H7 (cell line): ENCODE measurements at regions not wholly inside any gene's neighbourhood (a gene's known extent, or its start where the extent isn't known, plus 50 kb on each side); places are given as distances from the start of the nearest gene placed in this dataset.

Experiments
- DNase-seq: peaks from one replicate; pipeline ENCODE4 v3.0.0; 2012
- H3K27me3 ChIP-seq: 2 replicates; pipeline ENCODE4 v1.6.0; 2011; ENCODE audit warnings: mild to moderate bottlenecking, low read length; ENCODE audit not compliant: control insufficient read depth, insufficient read depth
- H3K36me3 ChIP-seq: replicated peaks from 2 replicates; pipeline ENCODE4 v1.5.1; 2011; ENCODE audit warnings: low read length; ENCODE audit not compliant: control insufficient read depth, insufficient read depth
- H3K4me3 ChIP-seq: 2 replicates; pipeline ENCODE4 v1.5.1; 2011; ENCODE audit warnings: low read depth, mild to moderate bottlenecking, control low read depth, low read length, moderate library complexity; ENCODE audit not compliant: insufficient read depth

- Histone ChIP-seq H3K4me3 (no peak overlapping the region), H3K36me3 (no peaks in the 10 kb centered on the region), H3K27me3 (no peaks in the 10 kb centered on the region)
- DNase-seq, result no peak
Measured at GRCh38 chr12:77247542-77247941, 182.2 kb upstream of the E2F7 start.

GRCh38 chr12:77243345-77243744 is 178.0 kb upstream of the E2F7 start:
- Histone ChIP-seq H3K36me3 (no peaks in the 10 kb centered on the region), H3K4me3 (no peak overlapping the region), H3K27me3 (no peaks in the 10 kb centered on the region)
- DNase-seq, result no peak

- Histone ChIP-seq H3K36me3 (no peaks in the 10 kb centered on the region), H3K4me3 (no peak overlapping the region), H3K27me3 (no peaks in the 10 kb centered on the region)
- DNase-seq, result no peak
Measured at GRCh38 chr12:77239617-77240016, 174.2 kb upstream of the E2F7 start.

DNA sequence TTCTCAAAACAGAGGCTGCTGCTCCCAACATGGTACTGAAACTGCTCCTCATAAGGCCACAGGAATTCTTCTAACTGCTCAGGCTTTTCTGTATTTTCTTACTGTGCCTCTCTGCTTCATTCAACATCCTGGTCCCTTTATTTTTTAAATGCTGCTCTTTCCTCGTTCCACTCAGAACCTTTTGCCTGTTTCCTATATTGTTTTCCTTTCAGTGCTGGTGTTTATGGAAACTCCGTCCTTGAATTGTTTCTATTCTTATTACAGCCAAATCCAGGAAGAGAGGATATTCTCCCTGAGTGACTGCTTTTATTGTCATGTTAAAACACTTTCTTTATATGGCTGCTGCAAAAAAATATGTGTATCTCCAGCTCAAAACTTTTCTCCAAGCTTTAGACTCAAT is 173.0 kb upstream of the E2F7 start:
- Histone ChIP-seq H3K27me3 (no peaks in the 10 kb centered on the region), H3K4me3 (no peak overlapping the region), H3K36me3 (no peaks in the 10 kb centered on the region)
- no peak for DNase-seq

- no peaks in the 10 kb centered on the region for H3K27me3 ChIP-seq
- no peaks in the 10 kb centered on the region for H3K36me3 ChIP-seq
- no peak overlapping the region for H3K4me3 ChIP-seq
- DNase-seq, result no peak
Measured at GRCh38 chr12:77237896-77238295, 172.5 kb upstream of the E2F7 start.

DNA sequence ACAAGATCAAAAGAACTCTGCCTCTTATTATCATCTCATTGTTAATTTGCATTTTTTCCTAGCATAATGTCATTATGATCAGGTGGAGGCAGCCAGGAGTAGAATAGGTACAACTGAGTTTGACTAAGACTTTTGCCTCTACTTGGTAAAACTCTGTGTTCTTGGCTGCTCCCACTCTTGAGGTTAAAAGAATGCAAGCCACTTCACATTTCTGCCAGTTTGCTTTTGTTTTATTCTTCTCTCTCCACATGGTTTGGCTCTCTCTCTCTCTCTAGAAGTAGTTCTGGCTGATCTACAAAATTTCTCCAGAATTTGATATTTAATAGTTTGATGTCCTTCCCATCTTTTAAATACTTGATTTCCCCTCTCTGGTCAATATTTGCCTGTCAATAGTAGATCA is 170.7 kb upstream of the E2F7 start:
- H3K4me3 ChIP-seq, result no peak overlapping the region

DNA sequence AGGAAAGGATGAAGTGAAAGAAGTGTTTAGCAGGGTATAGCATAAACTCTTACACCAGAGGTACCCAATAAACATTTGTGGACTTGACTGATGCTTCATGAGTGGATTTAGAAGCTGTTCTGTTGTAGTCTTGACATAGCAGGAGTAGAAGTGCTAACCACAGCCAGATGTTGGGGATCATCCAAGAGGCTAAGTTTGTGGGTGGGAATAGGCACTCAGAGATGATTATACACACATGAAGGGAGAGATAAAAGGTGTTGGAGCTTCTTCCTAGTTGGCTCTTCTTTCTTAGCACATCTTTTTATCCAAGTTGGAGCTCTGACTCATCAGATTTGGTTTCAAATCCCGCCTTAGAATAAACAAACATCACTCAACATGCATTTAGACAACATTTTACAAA is 166.7 kb upstream of the E2F7 start:
- Histone ChIP-seq H3K4me3 (no peak overlapping the region), H3K36me3 (no peaks in the 10 kb centered on the region), H3K27me3 (no peaks in the 10 kb centered on the region)
- DNase-seq, result no peak

More for the DNA sequence above, 170.7 kb upstream of the E2F7 start:
- no peak for DNase-seq
- Histone ChIP-seq H3K27me3 (no peaks in the 10 kb centered on the region), H3K36me3 (no peaks in the 10 kb centered on the region)

GRCh38 chr12:77231501-77231918 is 166.1 kb upstream of the E2F7 start:
- Histone ChIP-seq H3K36me3 (no peaks in the 10 kb centered on the region), H3K27me3 (no peaks in the 10 kb centered on the region), H3K4me3 (no peak overlapping the region)
- DNase-seq, result no peak

- DNase-seq, result no peak
- Histone ChIP-seq H3K27me3 (no peaks in the 10 kb centered on the region), H3K36me3 (no peaks in the 10 kb centered on the region), H3K4me3 (no peak overlapping the region)
Measured at GRCh38 chr12:77229640-77230442, 164.5 kb upstream of the E2F7 start.

DNA sequence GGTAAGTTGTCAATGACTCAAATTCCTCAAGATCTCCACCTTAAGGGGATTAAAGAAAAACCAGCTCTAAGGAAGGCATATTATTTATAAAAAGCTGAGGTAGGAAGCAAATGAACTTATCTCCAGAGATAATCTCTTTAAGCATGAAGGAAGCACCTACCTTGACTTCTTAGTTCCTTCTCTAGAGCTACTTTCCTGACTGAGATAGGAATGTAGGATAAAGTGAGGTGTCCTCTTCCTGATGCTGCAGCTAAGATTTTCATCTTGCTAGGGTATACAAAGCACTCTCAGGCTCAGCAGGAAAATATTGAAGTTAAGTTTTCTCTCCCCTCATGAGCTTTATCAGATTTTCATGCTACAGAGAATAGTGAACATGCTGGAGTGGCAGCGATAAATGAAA is 163.0 kb upstream of the E2F7 start:
- no peak for DNase-seq
- no peak overlapping the region for H3K4me3 ChIP-seq
- no peaks in the 10 kb centered on the region for H3K27me3 ChIP-seq
- no peaks in the 10 kb centered on the region for H3K36me3 ChIP-seq

- Histone ChIP-seq H3K27me3 (no peaks in the 10 kb centered on the region), H3K4me3 (no peak overlapping the region), H3K36me3 (no peaks in the 10 kb centered on the region)
- no peak for DNase-seq
Measured at GRCh38 chr12:77226368-77226767, 161.0 kb upstream of the E2F7 start.

GRCh38 chr12:77225373-77225772 is 160.0 kb upstream of the E2F7 start:
- Histone ChIP-seq H3K36me3 (no peaks in the 10 kb centered on the region), H3K27me3 (no peaks in the 10 kb centered on the region), H3K4me3 (no peak overlapping the region)
- no peak for DNase-seq

- no peak overlapping the region for H3K4me3 ChIP-seq
- H3K36me3 ChIP-seq, result no peaks in the 10 kb centered on the region
- no peaks in the 10 kb centered on the region for H3K27me3 ChIP-seq
- DNase-seq, result no peak
Measured at GRCh38 chr12:77224346-77224745, 159.0 kb upstream of the E2F7 start.

DNA sequence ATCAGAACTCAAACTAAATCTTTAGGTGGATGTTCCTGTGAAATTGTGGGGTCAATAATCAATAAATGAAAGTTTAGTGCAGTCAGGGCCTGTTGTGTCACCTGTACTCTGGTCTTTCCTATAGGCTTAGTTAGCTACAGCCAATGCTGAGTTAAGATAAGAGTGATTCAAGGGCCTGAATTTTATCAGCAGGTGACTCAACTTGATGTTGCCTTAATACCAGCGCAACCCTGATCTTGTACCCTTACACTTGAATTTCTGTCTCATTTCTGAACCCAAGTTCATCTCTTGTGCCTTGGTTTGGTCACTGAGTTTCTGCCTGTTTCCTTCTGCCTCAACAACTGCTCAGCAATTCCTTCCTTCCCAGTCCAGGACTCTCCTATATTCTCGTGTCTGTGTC is 157.0 kb upstream of the E2F7 start:
- no peaks in the 10 kb centered on the region for H3K27me3 ChIP-seq
- DNase-seq, result no peak
- no peak overlapping the region for H3K4me3 ChIP-seq
- no peaks in the 10 kb centered on the region for H3K36me3 ChIP-seq

DNA sequence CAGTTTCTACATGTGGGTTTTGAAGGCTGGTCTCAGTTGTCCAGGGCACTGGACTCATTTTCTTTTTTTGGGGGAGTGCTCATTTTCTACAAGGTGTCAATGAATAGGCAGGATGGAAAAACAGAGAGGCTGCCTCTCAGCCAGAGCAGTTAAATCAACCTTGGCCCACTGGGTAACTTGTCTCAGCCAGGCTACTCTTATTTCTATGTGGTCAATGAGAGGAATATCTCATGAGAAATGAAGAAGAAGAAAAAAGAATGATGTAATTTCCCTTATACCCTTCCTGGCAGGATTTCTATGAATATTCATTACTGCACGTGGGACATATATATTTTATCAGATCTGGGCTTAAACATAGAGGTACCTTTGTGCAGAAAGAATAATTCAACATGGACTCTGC is 155.2 kb upstream of the E2F7 start:
- no peak overlapping the region for H3K4me3 ChIP-seq
- no peaks in the 10 kb centered on the region for H3K36me3 ChIP-seq
- DNase-seq, result no peak
- no peaks in the 10 kb centered on the region for H3K27me3 ChIP-seq

DNA sequence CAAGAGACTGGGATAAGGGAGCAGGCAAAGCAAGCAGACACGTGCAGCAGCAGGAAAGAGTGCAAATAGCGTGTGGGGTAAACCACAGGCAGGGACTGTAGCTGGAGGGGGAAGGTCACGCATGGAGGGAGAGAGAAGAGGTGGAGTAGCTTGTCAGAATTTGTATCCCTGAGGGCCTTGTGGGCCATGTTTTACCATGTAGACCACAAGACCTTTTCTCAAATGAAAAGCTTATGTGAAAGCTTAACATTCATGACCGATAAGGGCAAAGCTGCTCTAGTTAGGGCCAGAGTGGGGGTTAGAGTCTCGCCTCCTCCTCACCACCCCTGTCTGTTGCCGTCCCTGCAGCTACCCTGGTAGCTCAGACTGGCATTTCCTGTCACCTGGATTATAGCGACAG is 152.9 kb upstream of the E2F7 start:
- no peak overlapping the region for H3K4me3 ChIP-seq
- DNase-seq, result no peak
- H3K36me3 ChIP-seq, result no peaks in the 10 kb centered on the region

More for the DNA sequence above, 152.9 kb upstream of the E2F7 start:
- H3K27me3 ChIP-seq, result no peaks in the 10 kb centered on the region
